ENCODE measurements at regions not wholly inside any gene's neighbourhood (a gene's known extent, or its start where the extent isn't known, plus 50 kb on each side); places are given as distances from the start of the nearest gene placed in this dataset.

DNA sequence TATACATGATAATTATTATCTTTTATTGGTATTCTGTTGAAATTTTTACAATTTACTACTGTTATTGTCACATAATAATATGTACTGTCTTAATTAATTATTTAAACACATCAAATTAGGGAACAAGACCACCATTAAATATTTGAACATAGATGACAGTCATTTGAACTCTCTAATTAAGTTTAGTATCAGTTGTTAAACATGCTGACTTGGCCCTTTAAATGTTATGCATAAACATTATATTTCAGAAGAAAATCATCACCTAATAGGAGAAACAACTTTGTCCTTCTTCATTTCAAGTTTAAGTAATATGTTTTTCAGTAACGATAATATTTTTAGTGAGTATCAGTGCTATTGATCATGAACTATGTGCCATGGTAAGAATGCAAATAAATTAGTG is 623.5 kb upstream of the GNPDA2 start:
- ATAC-seq (ENCODE audit: low read depth in 2 of 2) = no peak
- no peaks in the 10 kb centered on the region for H3K27me3 ChIP-seq (ENCODE audit: control insufficient read depth, insufficient read depth, low read length)
- H3K36me3 Mint-ChIP-seq = no peaks in the 10 kb centered on the region
- no peaks in the 10 kb centered on the region for H3K9me3 ChIP-seq (ENCODE audit: control insufficient read depth in 2 of 2, low read length in 2 of 2)
- DNase-seq = no peak
- no peaks in the 10 kb centered on the region for H3K4me1 Mint-ChIP-seq
- H3K36me3 ChIP-seq (ENCODE audit: control insufficient read depth, insufficient read depth, low read length) = no peaks in the 10 kb centered on the region
- H3K27ac ChIP-seq (ENCODE audit: insufficient read depth, low read length, poor library complexity, severe bottlenecking) = no peak overlapping the region
- H3K4me3 Mint-ChIP-seq = no peak overlapping the region
- H3K9me3 Mint-ChIP-seq = peaks cover 0 to 10% (median 4%) of the 10 kb centered on the region in 7 donors
- no peak overlapping the region for H3K4me3 ChIP-seq (ENCODE audit: low read depth, low read length)
- no peaks in the 10 kb centered on the region for H3K27me3 Mint-ChIP-seq
- no peaks in the 10 kb centered on the region for H3K4me1 ChIP-seq (ENCODE audit: control insufficient read depth, insufficient read depth, low read length, poor library complexity, severe bottlenecking)
- no peak overlapping the region for H3K27ac Mint-ChIP-seq

DNA sequence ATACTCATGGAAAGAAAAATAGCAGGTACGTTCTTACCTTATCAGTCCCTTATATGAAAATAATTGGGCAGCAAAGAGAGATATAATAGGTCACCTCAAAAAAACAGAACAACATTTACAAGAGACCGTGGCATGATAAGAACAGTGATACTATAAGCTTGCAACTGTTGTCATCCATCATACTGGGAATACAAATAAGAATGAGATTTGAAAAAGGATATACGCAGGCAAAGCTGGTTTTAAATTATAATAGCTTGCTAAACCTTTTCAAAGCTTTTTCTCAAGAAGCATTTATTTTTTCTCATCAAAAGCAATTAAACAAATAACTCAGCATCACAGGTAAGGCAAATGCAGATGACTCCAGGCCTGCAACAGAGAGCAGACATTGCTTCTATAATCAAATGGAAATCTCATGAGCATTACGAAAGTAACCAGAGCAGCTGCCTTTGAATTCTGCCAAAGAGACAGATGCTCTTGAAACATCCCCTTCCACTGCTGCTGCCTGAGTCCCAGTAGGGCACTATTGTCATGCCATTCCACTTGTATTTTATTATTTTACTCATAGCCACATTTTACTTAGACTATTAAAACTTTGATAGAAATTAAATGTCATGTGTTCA is 620.6 kb upstream of the GNPDA2 start:
- H3K4me1 ChIP-seq (ENCODE audit: control insufficient read depth, insufficient read depth, low read length, poor library complexity, severe bottlenecking) = no peaks in the 10 kb centered on the region
- DNase-seq (no peak), ATAC-seq (ENCODE audit: low read depth in 2 of 2) (no peak)
- H3K36me3 Mint-ChIP-seq = no peaks in the 10 kb centered on the region
- H3K27me3 ChIP-seq (ENCODE audit: control insufficient read depth, insufficient read depth, low read length) = no peaks in the 10 kb centered on the region
- no peak overlapping the region for H3K27ac ChIP-seq (ENCODE audit: insufficient read depth, low read length, poor library complexity, severe bottlenecking)
- peaks cover 0 to 8% (median 6%) of the 10 kb centered on the region in 7 donors for H3K9me3 Mint-ChIP-seq
- no peaks in the 10 kb centered on the region for H3K4me1 Mint-ChIP-seq
- no peaks in the 10 kb centered on the region for H3K27me3 Mint-ChIP-seq
- H3K4me3 Mint-ChIP-seq = no peak overlapping the region
- H3K27ac Mint-ChIP-seq = no peak overlapping the region
- no peaks in the 10 kb centered on the region for H3K36me3 ChIP-seq (ENCODE audit: control insufficient read depth, insufficient read depth, low read length)
- no peak overlapping the region for H3K4me3 ChIP-seq (ENCODE audit: low read depth, low read length)
- H3K9me3 ChIP-seq (ENCODE audit: control insufficient read depth in 2 of 2, low read length in 2 of 2) = no peaks in the 10 kb centered on the region

- Histone ChIP-seq H3K27ac (ENCODE audit: insufficient read depth, low read length, poor library complexity, severe bottlenecking) (no peak overlapping the region), H3K4me3 (ENCODE audit: low read depth, low read length) (no peak overlapping the region), H3K4me1 (ENCODE audit: control insufficient read depth, insufficient read depth, low read length, poor library complexity, severe bottlenecking) (no peaks in the 10 kb centered on the region), H3K27me3 (ENCODE audit: control insufficient read depth, insufficient read depth, low read length) (no peaks in the 10 kb centered on the region), H3K9me3 (ENCODE audit: control insufficient read depth in 2 of 2, low read length in 2 of 2) (no peaks in the 10 kb centered on the region), H3K36me3 (ENCODE audit: control insufficient read depth, insufficient read depth, low read length) (no peaks in the 10 kb centered on the region)
- no peaks in the 10 kb centered on the region for H3K27me3 Mint-ChIP-seq
- peaks cover 0 to 10% (median 6%) of the 10 kb centered on the region in 7 donors for H3K9me3 Mint-ChIP-seq
- no peaks in the 10 kb centered on the region for H3K4me1 Mint-ChIP-seq
- no peaks in the 10 kb centered on the region for H3K36me3 Mint-ChIP-seq
- ATAC-seq (ENCODE audit: low read depth in 2 of 2) (no peak), DNase-seq (no peak)
- peak overlapping the region in 1 of 3 donors; percentile 34 for H3K27ac Mint-ChIP-seq
- no peak overlapping the region for H3K4me3 Mint-ChIP-seq
Measured at GRCh38 chr4:45345558-45345957, 619.2 kb upstream of the GNPDA2 start.

GRCh38 chr4:45331802-45332201 is 605.4 kb upstream of the GNPDA2 start:
- ATAC-seq (ENCODE audit: low read depth in 2 of 2) (no peak), DNase-seq (no peak)
- Mint-ChIP-seq H3K4me1 (no peaks in the 10 kb centered on the region), H3K9me3 (peaks cover 0 to 20% (median 5%) of the 10 kb centered on the region in 7 donors), H3K27ac (no peak overlapping the region), H3K27me3 (no peaks in the 10 kb centered on the region), H3K4me3 (no peak overlapping the region), H3K36me3 (no peaks in the 10 kb centered on the region)
- H3K4me3 ChIP-seq (ENCODE audit: low read depth, low read length) = no peak overlapping the region
- H3K36me3 ChIP-seq (ENCODE audit: control insufficient read depth, insufficient read depth, low read length) = no peaks in the 10 kb centered on the region
- no peaks in the 10 kb centered on the region for H3K27me3 ChIP-seq (ENCODE audit: control insufficient read depth, insufficient read depth, low read length)
- no peaks in the 10 kb centered on the region for H3K4me1 ChIP-seq (ENCODE audit: control insufficient read depth, insufficient read depth, low read length, poor library complexity, severe bottlenecking)
- H3K9me3 ChIP-seq (ENCODE audit: control insufficient read depth in 2 of 2, low read length in 2 of 2) = peaks cover 0 to 3% of the 10 kb centered on the region in 2 experiments
- no peak overlapping the region for H3K27ac ChIP-seq (ENCODE audit: insufficient read depth, low read length, poor library complexity, severe bottlenecking)

DNA sequence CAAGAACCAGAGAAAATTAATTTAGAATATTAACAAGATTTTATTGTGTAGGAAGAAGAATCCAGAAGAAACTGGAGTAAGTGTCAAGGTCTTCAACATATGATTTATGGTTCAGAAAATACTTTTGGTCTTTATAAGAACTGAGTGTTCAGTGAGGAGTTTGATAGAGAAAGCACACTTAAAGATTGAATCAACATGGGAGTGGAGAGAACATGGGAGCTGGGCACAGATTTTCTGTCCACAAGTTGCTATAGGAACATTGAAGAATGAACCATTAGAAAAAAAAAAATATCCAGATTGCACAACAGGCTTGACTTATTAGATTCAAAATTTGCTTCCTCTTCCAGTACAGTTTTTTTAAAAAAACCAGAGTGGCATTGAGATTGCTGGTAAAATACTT is 601.2 kb upstream of the GNPDA2 start:
- H3K36me3 ChIP-seq (ENCODE audit: control insufficient read depth, insufficient read depth, low read length) = no peaks in the 10 kb centered on the region
- Mint-ChIP-seq H3K27ac (no peak overlapping the region), H3K36me3 (no peaks in the 10 kb centered on the region), H3K4me3 (no peak overlapping the region), H3K9me3 (peaks cover 2 to 22% (median 6%) of the 10 kb centered on the region in 7 donors), H3K4me1 (no peaks in the 10 kb centered on the region), H3K27me3 (no peaks in the 10 kb centered on the region)
- DNase-seq (no peak), ATAC-seq (ENCODE audit: low read depth in 2 of 2) (no peak)
- H3K27ac ChIP-seq (ENCODE audit: insufficient read depth, low read length, poor library complexity, severe bottlenecking) = no peak overlapping the region
- H3K27me3 ChIP-seq (ENCODE audit: control insufficient read depth, insufficient read depth, low read length) = no peaks in the 10 kb centered on the region
- H3K4me1 ChIP-seq (ENCODE audit: control insufficient read depth, insufficient read depth, low read length, poor library complexity, severe bottlenecking) = no peaks in the 10 kb centered on the region
- H3K9me3 ChIP-seq (ENCODE audit: control insufficient read depth in 2 of 2, low read length in 2 of 2) = peaks cover 0 to 3% of the 10 kb centered on the region in 2 experiments
- H3K4me3 ChIP-seq (ENCODE audit: low read depth, low read length) = no peak overlapping the region

GRCh38 chr4:45324455-45325417 is 598.4 kb upstream of the GNPDA2 start:
- no peaks in the 10 kb centered on the region for H3K36me3 Mint-ChIP-seq
- no peak overlapping the region for H3K27ac Mint-ChIP-seq
- H3K4me3 Mint-ChIP-seq = no peak overlapping the region
- H3K27me3 ChIP-seq (ENCODE audit: control insufficient read depth, insufficient read depth, low read length) = no peaks in the 10 kb centered on the region
- H3K4me3 ChIP-seq (ENCODE audit: low read depth, low read length) = no peak overlapping the region
- no peaks in the 10 kb centered on the region for H3K36me3 ChIP-seq (ENCODE audit: control insufficient read depth, insufficient read depth, low read length)
- no peaks in the 10 kb centered on the region for H3K4me1 ChIP-seq (ENCODE audit: control insufficient read depth, insufficient read depth, low read length, poor library complexity, severe bottlenecking)
- H3K27ac ChIP-seq (ENCODE audit: insufficient read depth, low read length, poor library complexity, severe bottlenecking) = no peak overlapping the region
- peaks cover 2 to 16% (median 5%) of the 10 kb centered on the region in 7 donors for H3K9me3 Mint-ChIP-seq
- H3K27me3 Mint-ChIP-seq = no peaks in the 10 kb centered on the region
- DNase-seq (no peak), ATAC-seq (ENCODE audit: low read depth in 2 of 2) (no peak)
- no peaks in the 10 kb centered on the region for H3K4me1 Mint-ChIP-seq
- H3K9me3 ChIP-seq (ENCODE audit: control insufficient read depth in 2 of 2, low read length in 2 of 2) = peaks cover 0 to 3% of the 10 kb centered on the region in 2 experiments

GRCh38 chr4:45323453-45324058 is 597.2 kb upstream of the GNPDA2 start:
- Histone ChIP-seq H3K9me3 (ENCODE audit: control insufficient read depth in 2 of 2, low read length in 2 of 2) (no peaks in the 10 kb centered on the region), H3K27ac (ENCODE audit: insufficient read depth, low read length, poor library complexity, severe bottlenecking) (no peak overlapping the region), H3K36me3 (ENCODE audit: control insufficient read depth, insufficient read depth, low read length) (no peaks in the 10 kb centered on the region), H3K4me1 (ENCODE audit: control insufficient read depth, insufficient read depth, low read length, poor library complexity, severe bottlenecking) (no peaks in the 10 kb centered on the region), H3K4me3 (ENCODE audit: low read depth, low read length) (no peak overlapping the region), H3K27me3 (ENCODE audit: control insufficient read depth, insufficient read depth, low read length) (no peaks in the 10 kb centered on the region)
- Mint-ChIP-seq H3K27ac (no peak overlapping the region), H3K9me3 (peaks cover 2 to 15% (median 5%) of the 10 kb centered on the region in 7 donors), H3K4me3 (no peak overlapping the region), H3K36me3 (no peaks in the 10 kb centered on the region), H3K27me3 (no peaks in the 10 kb centered on the region), H3K4me1 (no peaks in the 10 kb centered on the region)
- DNase-seq (no peak), ATAC-seq (ENCODE audit: low read depth in 2 of 2) (no peak)

Measured in CD4-positive, CD25-positive, alpha-beta regulatory T cell (primary cell).